HG03175 (cell line): ENCODE measurements at regions not wholly inside any gene's neighbourhood (a gene's known extent, or its start where the extent isn't known, plus 50 kb on each side); places are given as distances from the start of the nearest gene placed in this dataset.
"Not testable (repeated sequence)": the region's sequence is repeated elsewhere in the genome, so short reads cannot be mapped to it uniquely, and the experiment has no call there.

Experiments
- ATAC-seq: cut with Tn5 transposase; IDR thresholded peaks from one replicate; pipeline ENCODE4 v1.9.1; 2021; ENCODE audit warnings: mild to moderate bottlenecking, moderate library complexity; ENCODE audit not compliant: unreplicated experiment

GRCh38 chr18:38153116-38153515 lies 587.5 kb upstream of the CELF4 start:
- not testable (repeated sequence) for ATAC-seq

GRCh38 chr18:38116716-38117115 lies 551.1 kb upstream of the CELF4 start:
- no peak for ATAC-seq

GRCh38 chr18:38115201-38115600 lies 549.6 kb upstream of the CELF4 start:
- no peak for ATAC-seq

- no peak for ATAC-seq
Measured at GRCh38 chr18:38087538-38087937, 521.9 kb upstream of the CELF4 start.

GRCh38 chr18:38081516-38081915 lies 515.9 kb upstream of the CELF4 start:
- ATAC-seq = no peak

GRCh38 chr18:38077229-38077628 lies 511.6 kb upstream of the CELF4 start:
- ATAC-seq = no peak

GRCh38 chr18:38076346-38077070 lies 510.9 kb upstream of the CELF4 start:
- no peak for ATAC-seq

GRCh38 chr18:38074298-38074876 lies 508.8 kb upstream of the CELF4 start:
- ATAC-seq = no peak

- ATAC-seq = no peak
Measured at GRCh38 chr18:38067821-38068220, 502.2 kb upstream of the CELF4 start.

GRCh38 chr18:38067086-38067485 lies 501.5 kb upstream of the CELF4 start:
- ATAC-seq = no peak

GRCh38 chr18:38052879-38053590 lies 487.4 kb upstream of the CELF4 start:
- no peak for ATAC-seq

GRCh38 chr18:38047820-38048219 lies 482.2 kb upstream of the CELF4 start:
- ATAC-seq = no peak

GRCh38 chr18:38046651-38047050 lies 481.1 kb upstream of the CELF4 start:
- no peak for ATAC-seq

GRCh38 chr18:38045845-38046244 lies 480.2 kb upstream of the CELF4 start:
- ATAC-seq = no peak

GRCh38 chr18:38042211-38042890 lies 476.8 kb upstream of the CELF4 start:
- ATAC-seq = no peak

- ATAC-seq = no peak
Measured at GRCh38 chr18:38038242-38038641, 472.6 kb upstream of the CELF4 start.

GRCh38 chr18:38035193-38035592 lies 469.6 kb upstream of the CELF4 start:
- ATAC-seq = no peak

- ATAC-seq = no peak
Measured at GRCh38 chr18:38033282-38033681, 467.7 kb upstream of the CELF4 start.

- no peak for ATAC-seq
Measured at GRCh38 chr18:38032516-38032915, 466.9 kb upstream of the CELF4 start.

GRCh38 chr18:38028946-38029345 lies 463.3 kb upstream of the CELF4 start:
- no peak for ATAC-seq

- no peak for ATAC-seq
Measured at GRCh38 chr18:38025433-38026038, 459.9 kb upstream of the CELF4 start.
